ENCODE measurements at regions not wholly inside any gene's neighbourhood (a gene's known extent, or its start where the extent isn't known, plus 50 kb on each side); places are given as distances from the start of the nearest gene placed in this dataset.

GRCh38 chr4:104262678-104263077 is 232.0 kb downstream of the CXXC4 start:
- TF ChIP-seq CTCF (IDR thresholded peaks at IDR 0.05): no peak
- TF ChIP-seq POLR2A (IDR thresholded peaks at IDR 0.05): no peak
